ENCODE measurements at regions not wholly inside any gene's neighbourhood (a gene's known extent, or its start where the extent isn't known, plus 50 kb on each side); places are given as distances from the start of the nearest gene placed in this dataset.

- TF ChIP-seq POLR2A (IDR thresholded peaks at IDR 0.05; ENCODE audit: low read length) (no peak), GATA1 (IDR thresholded peaks at IDR 0.05; ENCODE audit: low read depth, low read length) (no peak)
These were observed 430.1 kb upstream of the USP24 start for GRCh38 chr1:55645270-55645669.

Data from erythroblast (primary cell).